Activated T-helper 1 cell treated with anti-CD3 and anti-CD28 coated beads, Interleukin-12 subunit alpha, Interleukin-12 subunit beta, Interleukin-2, Interleukin-4 antibody, amounts not matched to agents 30 ng/mL and 10 ng/mL and 1 ng/mL, durations not matched to agents 14 hours and 24 hours and 36 hours (primary cell): ENCODE measurements at regions not wholly inside any gene's neighbourhood (a gene's known extent, or its start where the extent isn't known, plus 50 kb on each side); places are given as distances from the start of the nearest gene placed in this dataset.
"Not testable (repeated sequence)": the region's sequence is repeated elsewhere in the genome, so short reads cannot be mapped to it uniquely, and the experiment has no call there.

ENCODE experiments used
- DNase-seq: peaks from one replicate; pipeline ENCODE4 v3.0.0; 2021; ENCODE audit warnings: low spot score
- H3K27ac Mint-ChIP-seq: one replicate; pipeline ENCODE4 v1.8.0; 2021; ENCODE audit warnings: mild to moderate bottlenecking, mixed read lengths
- H3K27me3 Mint-ChIP-seq: one replicate; pipeline ENCODE4 v1.8.0; 2022; ENCODE audit warnings: mild to moderate bottlenecking, moderate library complexity, mixed read lengths; ENCODE audit not compliant: insufficient read depth
- H3K36me3 Mint-ChIP-seq: one replicate; pipeline ENCODE4 v1.8.0; 2021; ENCODE audit warnings: low read depth, mixed read lengths
- H3K4me1 Mint-ChIP-seq: one replicate; pipeline ENCODE4 v1.8.0; 2021; ENCODE audit warnings: low read depth, mixed read lengths
- H3K4me3 Mint-ChIP-seq: one replicate; pipeline ENCODE4 v1.8.0; 2021; ENCODE audit warnings: mild to moderate bottlenecking, moderate library complexity, mixed read lengths
- H3K9me3 Mint-ChIP-seq: one replicate; pipeline ENCODE4 v1.8.0; 2021; ENCODE audit warnings: mixed read lengths
- intact Hi-C: fragments of 100-400 bp; cut with micrococcal nuclease; formaldehyde crosslinking; loops from one replicate; pipeline ENCODE4 v1.15.1; 2024

DNA sequence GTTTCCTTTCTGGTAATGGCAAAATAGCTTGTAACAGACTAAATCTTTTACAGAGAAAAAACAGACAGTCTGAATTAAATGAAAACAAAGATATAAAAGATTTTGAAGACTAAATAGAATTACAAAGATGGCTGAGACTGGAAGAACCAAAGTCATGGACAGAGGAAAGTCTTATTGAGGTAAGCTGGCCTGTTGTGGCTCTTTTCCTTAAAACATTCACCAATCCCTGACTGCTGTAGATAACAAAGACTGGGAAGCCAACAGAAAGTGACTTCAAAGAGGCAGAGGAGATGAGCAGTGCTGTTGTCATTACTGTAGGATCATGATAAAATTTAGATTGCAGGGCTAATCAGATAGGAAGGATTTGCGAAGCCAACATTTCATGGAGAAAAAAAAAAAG lies 517.0 kb downstream of the KIF2B start:
- no peaks in the 10 kb centered on the region for H3K27me3 Mint-ChIP-seq
- H3K4me1 Mint-ChIP-seq = no peaks in the 10 kb centered on the region
- intact Hi-C loops = no loop called here
- DNase-seq = no peak
- H3K4me3 Mint-ChIP-seq = no peak overlapping the region
- no peaks in the 10 kb centered on the region for H3K36me3 Mint-ChIP-seq
- peaks cover 5% of the 10 kb centered on the region for H3K9me3 Mint-ChIP-seq
- no peak overlapping the region for H3K27ac Mint-ChIP-seq

DNA sequence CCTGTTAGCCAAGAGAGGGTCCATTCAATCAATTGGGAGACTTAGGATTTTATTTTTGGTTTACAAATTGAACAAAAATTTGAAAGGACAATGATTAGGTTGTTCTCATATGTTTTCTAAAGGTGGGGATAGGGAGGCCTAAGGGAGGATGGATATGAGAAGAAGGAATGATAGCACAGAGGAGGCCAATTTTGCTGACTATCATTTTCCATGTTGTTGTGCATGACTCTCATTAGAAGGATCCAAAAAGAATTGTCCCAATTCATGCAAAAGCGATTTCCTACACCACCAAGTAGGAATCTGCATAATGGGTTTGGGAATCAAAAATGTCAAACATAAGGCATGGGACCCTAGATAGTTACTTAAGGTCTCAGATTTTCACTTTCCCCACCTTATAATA lies 524.8 kb downstream of the KIF2B start:
- no peaks in the 10 kb centered on the region for H3K4me1 Mint-ChIP-seq
- no peaks in the 10 kb centered on the region for H3K9me3 Mint-ChIP-seq

DNA sequence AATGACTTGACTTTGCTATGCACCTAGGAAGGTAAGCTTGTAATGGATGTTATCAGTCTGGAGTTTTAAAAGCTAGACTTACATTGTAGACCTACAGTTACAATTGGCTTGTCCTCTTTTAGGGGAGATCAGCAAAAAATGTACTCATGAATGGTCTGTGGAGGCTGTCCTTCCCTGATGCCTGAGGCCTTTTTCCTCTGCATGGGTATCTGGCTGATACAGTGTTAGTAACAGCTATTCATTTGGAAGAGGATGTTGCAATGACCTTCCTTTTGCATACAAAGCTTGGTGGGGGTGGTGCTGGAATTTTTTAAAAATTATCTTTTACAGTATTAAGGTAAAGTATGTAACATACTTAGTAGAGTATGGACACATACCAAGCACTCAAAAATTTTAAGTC lies 525.5 kb downstream of the KIF2B start:
- intact Hi-C loops = no loop called here
- Mint-ChIP-seq H3K27ac (no peak overlapping the region), H3K9me3 (no peaks in the 10 kb centered on the region), H3K4me1 (no peaks in the 10 kb centered on the region), H3K27me3 (no peaks in the 10 kb centered on the region), H3K4me3 (no peak overlapping the region), H3K36me3 (no peaks in the 10 kb centered on the region)
- DNase-seq = no peak

More for the DNA sequence above, 524.8 kb downstream of the KIF2B start:
- no peak for DNase-seq
- Mint-ChIP-seq H3K27me3 (no peaks in the 10 kb centered on the region), H3K4me3 (no peak overlapping the region), H3K27ac (no peak overlapping the region), H3K36me3 (no peaks in the 10 kb centered on the region)
- intact Hi-C loops = no loop called here

DNA sequence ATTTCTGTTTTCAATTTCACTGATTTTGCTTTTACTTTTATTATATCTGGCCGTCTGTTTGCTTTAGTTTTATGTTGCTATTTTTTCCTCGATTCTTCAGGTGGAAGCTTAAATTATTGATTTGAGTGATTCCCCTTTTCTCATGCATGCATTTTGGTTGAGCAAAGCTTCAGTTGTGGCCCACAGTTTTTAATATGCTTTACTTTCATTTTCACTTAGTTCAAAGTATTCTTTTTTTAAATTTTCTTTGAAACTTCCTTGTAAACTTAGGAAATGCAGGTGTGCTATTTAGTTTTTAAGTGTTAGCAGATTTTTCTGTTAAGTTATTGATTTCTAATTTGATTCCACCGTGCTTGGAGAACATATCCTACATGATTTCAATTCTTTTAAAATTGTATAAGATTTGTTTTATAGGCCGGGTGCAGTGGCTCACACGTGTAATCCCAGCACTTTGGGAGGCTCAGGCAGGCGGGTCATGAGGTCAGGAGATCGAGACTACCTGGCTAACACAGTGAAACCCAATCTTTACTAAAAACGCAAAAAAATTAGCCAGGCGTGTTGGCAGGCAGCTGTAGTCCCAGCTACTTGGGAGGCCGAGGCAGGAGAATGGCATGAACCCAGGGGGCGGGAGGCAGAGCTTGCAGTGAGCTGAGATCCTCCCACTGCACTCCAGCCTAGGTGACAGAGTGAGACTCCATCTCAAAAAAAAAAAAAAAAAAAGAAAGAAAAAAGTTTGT lies 531.2 kb downstream of the KIF2B start:
- H3K4me1 Mint-ChIP-seq = no peaks in the 10 kb centered on the region

DNA sequence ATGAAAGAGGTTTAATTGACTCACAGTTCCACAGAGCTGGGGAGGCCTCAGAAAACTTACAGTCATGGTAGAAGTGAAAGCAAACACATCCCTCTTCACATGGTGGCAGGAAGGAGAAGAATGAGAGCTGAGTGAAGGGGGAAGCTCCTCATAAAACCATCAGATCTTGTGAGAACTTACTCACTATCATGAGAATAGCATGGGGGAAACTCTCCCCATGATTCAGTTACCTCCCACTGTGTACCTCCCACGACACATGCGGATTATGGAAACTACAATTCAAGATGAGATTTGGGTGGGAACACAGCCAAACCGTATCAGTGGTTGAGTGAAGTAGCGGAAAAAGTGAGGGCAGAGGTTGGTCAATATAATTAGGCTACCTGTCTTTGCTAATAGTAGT lies 538.3 kb downstream of the KIF2B start:
- H3K4me3 Mint-ChIP-seq, H3K4me1 Mint-ChIP-seq, H3K27me3 Mint-ChIP-seq, DNase-seq, H3K36me3 Mint-ChIP-seq, H3K27ac Mint-ChIP-seq, intact Hi-C loops: not testable (repeated sequence)
- peaks cover 19% of the 10 kb centered on the region for H3K9me3 Mint-ChIP-seq

More for the DNA sequence above, 531.2 kb downstream of the KIF2B start:
- DNase-seq = no peak
- Mint-ChIP-seq H3K27ac (no peak overlapping the region), H3K4me3 (no peak overlapping the region), H3K9me3 (peaks cover 16% of the 10 kb centered on the region), H3K27me3 (no peaks in the 10 kb centered on the region), H3K36me3 (no peaks in the 10 kb centered on the region)
- intact Hi-C loops = no loop called here

DNA sequence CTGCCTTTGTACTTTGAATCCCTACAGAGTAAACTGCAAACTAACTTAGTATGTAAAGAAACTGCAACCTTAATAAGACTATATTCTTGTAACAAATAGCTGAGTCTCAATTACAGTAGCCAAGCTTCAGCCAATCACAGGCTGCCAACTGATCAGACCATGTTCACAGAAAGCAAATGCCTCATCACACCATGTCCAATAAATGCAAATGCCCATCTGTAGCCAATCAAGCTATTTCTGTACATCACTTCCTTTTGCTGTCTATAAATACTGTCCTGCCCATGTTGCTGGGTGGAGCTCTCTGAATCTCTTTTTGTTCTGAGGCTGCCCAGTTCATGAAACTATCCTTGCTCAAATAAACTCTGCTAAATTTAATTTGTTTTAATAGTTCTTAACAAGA lies 531.7 kb upstream of the TOM1L1 start:
- no peak overlapping the region for H3K4me3 Mint-ChIP-seq
- no peaks in the 10 kb centered on the region for H3K27me3 Mint-ChIP-seq
- no peaks in the 10 kb centered on the region for H3K36me3 Mint-ChIP-seq
- DNase-seq = no peak
- intact Hi-C loops = no loop called here
- H3K9me3 Mint-ChIP-seq = no peaks in the 10 kb centered on the region
- no peak overlapping the region for H3K27ac Mint-ChIP-seq
- H3K4me1 Mint-ChIP-seq = no peaks in the 10 kb centered on the region

DNA sequence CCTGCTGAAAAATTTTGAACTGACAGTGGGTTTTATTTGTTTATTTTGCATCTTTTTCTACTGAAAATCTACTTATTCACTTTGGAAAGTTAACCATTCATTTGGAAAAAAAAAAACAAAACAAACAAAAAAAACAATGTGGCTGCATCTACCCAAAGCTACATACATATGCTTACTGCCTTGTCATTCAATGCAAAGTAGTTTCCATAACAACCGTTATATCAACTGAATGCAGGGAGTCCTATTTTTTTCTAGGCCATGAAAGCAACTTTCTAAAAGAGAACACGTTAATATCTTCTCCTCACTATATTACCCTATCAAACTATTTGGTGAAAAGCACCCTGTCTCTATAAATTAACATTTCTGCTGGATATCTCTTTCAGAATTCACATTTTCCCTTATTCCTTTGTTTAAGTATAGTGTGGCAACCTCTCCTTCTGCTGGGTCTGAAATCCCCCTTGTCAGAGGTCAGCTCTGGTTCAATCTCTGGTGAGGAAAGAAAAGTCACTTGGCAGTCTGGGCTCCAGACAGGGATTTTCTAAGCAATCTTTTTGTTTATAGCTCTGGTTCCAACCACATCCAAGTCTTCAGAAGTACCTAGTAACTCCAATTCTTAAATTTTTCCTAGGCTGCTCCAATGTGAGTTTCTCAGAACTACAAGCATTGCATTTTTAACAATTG lies 528.4 kb upstream of the TOM1L1 start:
- H3K27ac Mint-ChIP-seq = no peak overlapping the region
- H3K4me3 Mint-ChIP-seq = no peak overlapping the region
- H3K9me3 Mint-ChIP-seq = peaks cover 5% of the 10 kb centered on the region
- intact Hi-C loops = no loop called here
- no peaks in the 10 kb centered on the region for H3K27me3 Mint-ChIP-seq
- H3K36me3 Mint-ChIP-seq = no peaks in the 10 kb centered on the region
- no peak for DNase-seq
- no peaks in the 10 kb centered on the region for H3K4me1 Mint-ChIP-seq

DNA sequence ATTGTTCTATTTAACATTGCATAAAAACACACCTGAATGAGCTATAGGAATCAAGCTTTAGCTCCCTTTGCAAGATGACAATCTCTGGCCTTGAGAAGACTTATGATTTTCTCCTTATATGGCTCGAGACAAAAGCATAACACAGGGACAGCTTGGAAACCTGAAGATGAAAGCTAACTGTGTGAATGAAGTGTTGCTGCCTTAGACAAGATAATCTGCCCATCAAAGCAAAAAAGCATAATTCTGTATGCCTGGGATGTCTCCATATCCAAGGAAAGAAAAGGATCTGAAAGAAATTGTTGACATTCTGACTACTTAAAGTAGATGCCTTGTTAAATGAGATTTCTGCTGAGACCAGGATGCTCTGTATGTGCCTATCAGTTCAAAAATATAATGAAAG lies 526.7 kb upstream of the TOM1L1 start:
- no peak for DNase-seq
- no peak overlapping the region for H3K27ac Mint-ChIP-seq
- no peaks in the 10 kb centered on the region for H3K27me3 Mint-ChIP-seq
- no peak overlapping the region for H3K4me3 Mint-ChIP-seq
- H3K9me3 Mint-ChIP-seq = peaks cover 5% of the 10 kb centered on the region
- H3K4me1 Mint-ChIP-seq = no peaks in the 10 kb centered on the region
- no peaks in the 10 kb centered on the region for H3K36me3 Mint-ChIP-seq
- intact Hi-C loops = no loop called here

DNA sequence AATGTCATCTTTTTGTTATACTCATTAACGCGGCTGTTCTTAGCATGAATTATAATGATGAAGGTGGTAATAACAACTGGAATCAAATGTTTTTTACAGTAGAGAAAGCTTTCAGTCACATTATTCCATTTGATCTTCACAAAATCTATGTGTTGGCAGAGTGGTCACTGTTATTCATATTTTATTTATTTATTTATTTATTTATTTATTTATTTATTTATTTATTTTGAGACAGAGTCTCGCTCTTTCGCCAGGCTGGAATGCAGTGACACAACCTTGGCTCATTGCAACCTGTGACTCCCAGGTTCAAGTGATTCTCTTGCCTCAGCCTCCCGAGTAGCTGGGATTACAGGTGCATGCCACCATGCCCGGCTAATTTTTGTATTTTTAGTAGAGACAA lies 524.2 kb upstream of the TOM1L1 start:
- intact Hi-C loops, H3K27ac Mint-ChIP-seq, H3K36me3 Mint-ChIP-seq: not testable (repeated sequence)

DNA sequence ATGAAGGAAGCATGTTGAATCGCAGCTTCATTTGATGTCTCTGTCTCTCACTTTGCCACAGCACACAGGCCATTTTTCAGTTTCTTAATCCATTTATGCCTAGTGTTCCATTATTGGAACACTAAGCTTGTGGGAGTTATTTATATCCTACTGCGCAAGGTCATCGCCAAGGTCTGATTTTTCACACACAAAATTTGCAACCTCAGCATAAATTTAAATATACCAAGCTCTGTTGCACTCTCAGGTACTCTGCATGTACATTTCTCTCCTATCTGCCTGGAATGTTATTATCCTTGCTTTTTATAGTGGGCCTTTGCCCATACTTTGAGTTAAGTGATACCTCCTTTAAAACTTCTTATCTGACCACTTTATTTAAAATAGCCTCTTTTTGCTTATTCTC lies 519.2 kb upstream of the TOM1L1 start:
- Mint-ChIP-seq H3K27me3 (no peaks in the 10 kb centered on the region), H3K36me3 (no peaks in the 10 kb centered on the region), H3K4me3 (no peak overlapping the region), H3K9me3 (peaks cover 9% of the 10 kb centered on the region), H3K4me1 (no peaks in the 10 kb centered on the region), H3K27ac (no peak overlapping the region)
- no peak for DNase-seq
- intact Hi-C loops = no loop called here

More for the DNA sequence above, 524.2 kb upstream of the TOM1L1 start:
- DNase-seq, H3K4me1 Mint-ChIP-seq, H3K4me3 Mint-ChIP-seq, H3K27me3 Mint-ChIP-seq: not testable (repeated sequence)
- H3K9me3 Mint-ChIP-seq = peaks cover 10% of the 10 kb centered on the region

DNA sequence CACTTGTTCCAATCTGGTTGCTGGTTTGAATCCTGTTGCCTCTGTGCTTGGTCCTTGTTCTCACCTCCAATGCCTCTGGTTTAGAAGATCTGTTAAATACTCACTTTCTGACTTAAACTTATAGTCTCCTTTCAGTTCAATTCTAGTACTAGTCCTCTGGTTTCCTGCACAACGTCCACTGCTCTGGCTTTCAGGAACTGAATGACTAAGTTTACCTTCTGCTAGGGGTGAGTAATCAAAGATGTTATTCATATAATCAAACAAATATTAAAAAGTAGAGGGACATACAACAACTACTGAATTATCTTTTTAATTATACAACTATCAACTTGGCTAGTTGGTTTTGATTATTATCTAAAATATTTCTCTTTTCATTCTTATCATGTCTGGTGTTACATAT lies 496.4 kb upstream of the TOM1L1 start:
- Mint-ChIP-seq H3K27ac (no peak overlapping the region), H3K27me3 (no peaks in the 10 kb centered on the region), H3K4me1 (no peaks in the 10 kb centered on the region), H3K4me3 (no peak overlapping the region), H3K36me3 (no peaks in the 10 kb centered on the region), H3K9me3 (peaks cover 20% of the 10 kb centered on the region)
- no peak for DNase-seq
- intact Hi-C loops = no loop called here

DNA sequence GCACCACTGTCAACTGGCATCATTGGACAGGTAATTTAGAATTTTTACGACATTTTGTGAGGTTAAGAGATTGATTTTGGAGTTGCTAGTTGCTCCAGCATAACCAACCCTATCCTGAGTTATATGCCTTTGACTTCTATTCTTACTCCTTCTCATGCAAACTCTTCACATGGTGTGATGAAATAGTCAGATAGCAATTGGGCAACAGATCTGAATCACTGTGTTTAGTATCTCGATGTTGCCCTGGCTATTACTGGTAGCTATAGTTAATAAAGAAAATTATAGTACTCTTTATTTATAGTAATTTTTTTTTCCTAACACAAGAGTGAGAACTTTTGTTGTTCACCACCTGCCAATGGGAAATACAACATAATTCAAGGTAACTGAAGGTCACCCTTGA lies 494.8 kb upstream of the TOM1L1 start:
- DNase-seq = no peak

DNA sequence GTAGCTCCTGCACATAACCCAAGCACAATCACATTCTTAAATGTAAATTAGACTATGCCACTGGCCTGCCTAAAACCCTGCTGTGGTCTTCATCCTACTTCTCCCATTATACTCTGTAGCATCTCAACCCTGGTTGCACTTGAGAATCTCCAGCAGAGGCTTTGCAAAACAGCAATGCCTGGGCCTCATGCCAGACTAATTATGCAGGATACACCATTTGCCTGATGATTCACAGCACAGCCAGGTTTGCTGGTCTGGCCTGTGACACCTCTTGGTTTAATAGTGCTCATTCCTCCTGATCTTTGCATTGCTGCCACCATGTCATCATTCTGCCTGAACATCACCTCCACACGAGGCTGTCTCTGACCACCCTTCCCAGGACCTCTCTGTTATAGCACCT lies 491.9 kb upstream of the TOM1L1 start:
- Mint-ChIP-seq H3K36me3 (no peaks in the 10 kb centered on the region), H3K9me3 (peaks cover 18% of the 10 kb centered on the region), H3K4me3 (no peak overlapping the region), H3K27ac (no peak overlapping the region), H3K27me3 (no peaks in the 10 kb centered on the region), H3K4me1 (no peaks in the 10 kb centered on the region)
- intact Hi-C loops = no loop called here
- DNase-seq = no peak

More for the DNA sequence above, 494.8 kb upstream of the TOM1L1 start:
- no peaks in the 10 kb centered on the region for H3K4me1 Mint-ChIP-seq
- intact Hi-C loops = no loop called here
- H3K36me3 Mint-ChIP-seq = no peaks in the 10 kb centered on the region
- no peak overlapping the region for H3K4me3 Mint-ChIP-seq
- H3K9me3 Mint-ChIP-seq = peaks cover 18% of the 10 kb centered on the region
- no peaks in the 10 kb centered on the region for H3K27me3 Mint-ChIP-seq
- H3K27ac Mint-ChIP-seq = no peak overlapping the region
